GM23248 (cell line): ENCODE measurements at regions not wholly inside any gene's neighbourhood (a gene's known extent, or its start where the extent isn't known, plus 50 kb on each side); places are given as distances from the start of the nearest gene placed in this dataset.

ENCODE experiments used
- EZH2 ChIP-seq: fragments of 200-600 bp; sonication (generic); IDR thresholded peaks from 2 replicates; pipeline ENCODE4 v1.6.1; 2018; ENCODE audit warnings: antibody characterized with exemption, mild to moderate bottlenecking; ENCODE audit not compliant: insufficient read depth, poor library complexity, severe bottlenecking
- EZH2phosphoT487 ChIP-seq: fragments of 200-600 bp; sonication (generic); IDR thresholded peaks from 2 replicates; pipeline ENCODE4 v1.6.1; 2018; ENCODE audit warnings: antibody characterized with exemption, moderate library complexity, mild to moderate bottlenecking, low read depth; ENCODE audit not compliant: insufficient read depth

GRCh38 chr18:56268952-56269351, 369.4 kb downstream of the TXNL1 start:
- no peak for TF ChIP-seq EZH2
- TF ChIP-seq EZH2phosphoT487 = no peak
